ENCODE measurements at regions not wholly inside any gene's neighbourhood (a gene's known extent, or its start where the extent isn't known, plus 50 kb on each side); places are given as distances from the start of the nearest gene placed in this dataset.

- no TSS peak for BruUV-seq (replicated peaks)
- WGBS (ENCODE audit: low lambda C conversion rate), result 7% methylated on average over 3 of the region's 3 CpGs
- no peaks in the 10 kb centered on the region for H3K4me1 ChIP-seq (ENCODE audit: insufficient read depth, low read length)
- no peaks in the 10 kb centered on the region for H4K20me1 ChIP-seq (ENCODE audit: insufficient read depth, low read length)
- no peak overlapping the region for H3K27ac ChIP-seq (ENCODE audit: extremely low read length, insufficient read depth, low read length)
- intact Hi-C loops (cut with micrococcal nuclease; ENCODE audit: unreplicated experiment), result no loop called here
- H3K4me3 ChIP-seq (replicated peaks in 1 of 3; ENCODE audit: insufficient read depth in 1 of 3, low read depth in 2 of 3, low read length in 3 of 3), result no peak overlapping the region
- H3K36me3 ChIP-seq (replicated peaks in 1 of 2; ENCODE audit: control insufficient read depth in 1 of 2, insufficient read depth in 2 of 2, low read length in 2 of 2), result no peaks in the 10 kb centered on the region
- ChIA-PET CTCF (ENCODE audit: low intra/inter-chr PET ratio, low total read pairs) (no interaction called here), POLR2A (no interaction called here)
- in situ Hi-C loops (cut with HindIII; ENCODE audit: extremely low pct_ligation_motif_present, low pct_unique_long_range_greater_than_20kb), result no loop called here
- H2AFZ ChIP-seq (ENCODE audit: low read length), result no peak overlapping the region
- TF ChIP-seq CHCHD3 (CRISPR knock-in tag; IDR thresholded peaks at IDR 0.05) (no peak), ATF5 (CRISPR knock-in tag; IDR thresholded peaks at IDR 0.05; ENCODE audit: low read depth) (no peak), NR2F2 (IDR thresholded peaks at IDR 0.05; ENCODE audit: borderline replicate concordance, low read depth) (no peak), ARID2 (CRISPR knock-in tag; IDR thresholded peaks at IDR 0.05; ENCODE audit: borderline replicate concordance) (no peak), TRIM24 (CRISPR knock-in tag; IDR thresholded peaks at IDR 0.05) (no peak), SALL2 (CRISPR knock-in tag; IDR thresholded peaks at IDR 0.05) (no peak), ZNF773 (CRISPR knock-in tag; IDR thresholded peaks at IDR 0.05; ENCODE audit: borderline replicate concordance) (no peak), THYN1 (CRISPR knock-in tag; IDR thresholded peaks at IDR 0.05; ENCODE audit: borderline replicate concordance, low read depth) (no peak), BHLHE40 (IDR thresholded peaks at IDR 0.05; ENCODE audit: low read length) (no peak), ATF6 (CRISPR knock-in tag; conservative IDR thresholded peaks at IDR 0.05) (no peak), RFX1 (IDR thresholded peaks at IDR 0.05) (no peak), ZMYM3 (CRISPR knock-in tag; IDR thresholded peaks at IDR 0.05) (no peak), ZNF720 (CRISPR knock-in tag; IDR thresholded peaks at IDR 0.05) (no peak), MLLT10 (CRISPR knock-in tag; IDR thresholded peaks at IDR 0.05) (no peak), ZNF431 (CRISPR knock-in tag; IDR thresholded peaks at IDR 0.05; ENCODE audit: borderline replicate concordance, low read depth) (no peak), ZNF629 (CRISPR knock-in tag; conservative IDR thresholded peaks at IDR 0.05) (no peak), TEAD2 (CRISPR knock-in tag; IDR thresholded peaks at IDR 0.05) (no peak), NFE2 (CRISPR knock-in tag; IDR thresholded peaks at IDR 0.05) (no peak), ZNF776 (CRISPR knock-in tag; IDR thresholded peaks at IDR 0.05) (no peak)
- H3K4me2 ChIP-seq (ENCODE audit: low read depth, low read length), result no peak overlapping the region
- H3K79me2 ChIP-seq (ENCODE audit: insufficient read depth, low read length), result no peaks in the 10 kb centered on the region
- FAIRE-seq (no peak), DNase-seq (ENCODE audit: low spot score) (no peak), ATAC-seq (no peak)
- no peak overlapping the region for H3K9ac ChIP-seq (ENCODE audit: insufficient read depth, low read depth, low read length)
- no peaks in the 10 kb centered on the region for H3K27me3 ChIP-seq (ENCODE audit: control insufficient read depth in 1 of 2, insufficient read depth in 2 of 2, low read length in 2 of 2)
- no peaks in the 10 kb centered on the region for H3K9me3 ChIP-seq (ENCODE audit: low read length)
Observed at GRCh38 chr3:99561056-99561455, 77.3 kb upstream of the COL8A1 start.

Measured in HepG2 (cell line).